DOHH2 (cell line): ENCODE measurements at regions not wholly inside any gene's neighbourhood (a gene's known extent, or its start where the extent isn't known, plus 50 kb on each side); places are given as distances from the start of the nearest gene placed in this dataset.
"Not testable (repeated sequence)": the region's sequence is repeated elsewhere in the genome, so short reads cannot be mapped to it uniquely, and the experiment has no call there.

Experiments used
- H3F3A ChIP-seq: fragments of 200-600 bp; sonication (generic), shearing (Covaris generic); 2 replicates; pipeline ENCODE4 v1.6.0; 2016; ENCODE audit warnings: antibody characterized with exemption, mild to moderate bottlenecking; ENCODE audit not compliant: control insufficient read depth, insufficient read depth
- H3K27ac ChIP-seq: fragments of 200-600 bp; sonication (generic); 2 replicates; pipeline ENCODE4 v1.5.1; 2014; ENCODE audit warnings: low read depth, mild to moderate bottlenecking, low read length, moderate library complexity
- H3K27me3 ChIP-seq: fragments of 200-600 bp; sonication (generic); 2 replicates; pipeline ENCODE4 v1.6.1; 2014; ENCODE audit warnings: mild to moderate bottlenecking, low read length, mixed read lengths; ENCODE audit not compliant: control insufficient read depth
- H3K36me3 ChIP-seq: fragments of 200-600 bp; sonication (generic); 2 replicates; pipeline ENCODE4 v1.6.1; 2014; ENCODE audit warnings: mild to moderate bottlenecking, low read length, moderate library complexity, mixed read lengths; ENCODE audit not compliant: control insufficient read depth
- H3K4me1 ChIP-seq: fragments of 200-600 bp; sonication (generic); 2 replicates; pipeline ENCODE4 v1.6.1; 2014; ENCODE audit warnings: mild to moderate bottlenecking, low read length, mixed read lengths; ENCODE audit not compliant: control insufficient read depth
- H3K4me2 ChIP-seq: fragments of 200-600 bp; sonication (generic); 2 replicates; pipeline ENCODE4 v1.6.0; 2014; ENCODE audit warnings: mild to moderate bottlenecking, low read length, moderate library complexity
- H3K4me3 ChIP-seq: fragments of 200-600 bp; sonication (generic); 2 replicates; pipeline ENCODE4 v1.5.1; 2014; ENCODE audit warnings: mild to moderate bottlenecking, low read length, mixed read lengths
- H3K79me2 ChIP-seq: fragments of 200-600 bp; sonication (generic); 2 replicates; pipeline ENCODE4 v1.6.1; 2014; ENCODE audit warnings: mild to moderate bottlenecking, low read length, mixed read lengths; ENCODE audit not compliant: control insufficient read depth
- H3K9me2 ChIP-seq: fragments of 200-600 bp; sonication (generic); replicated peaks from 2 replicates; pipeline ENCODE4 v1.6.1; 2014; ENCODE audit warnings: mild to moderate bottlenecking, low read length, mixed read lengths; ENCODE audit not compliant: control insufficient read depth
- H3K9me3 ChIP-seq: fragments of 200-600 bp; sonication (generic); 2 replicates; pipeline ENCODE4 v1.6.1; 2014; ENCODE audit warnings: antibody characterized with exemption, low read length, mixed read lengths; ENCODE audit not compliant: control insufficient read depth, insufficient read depth
- H4K20me1 ChIP-seq: fragments of 200-600 bp; sonication (generic); 2 replicates; pipeline ENCODE4 v1.6.0; 2014; ENCODE audit warnings: low read depth, mild to moderate bottlenecking, antibody characterized with exemption, low read length, moderate library complexity; ENCODE audit not compliant: control insufficient read depth, insufficient read depth
- CTCF ChIP-seq: fragments of 200-600 bp; sonication (generic); IDR thresholded peaks from one replicate; pipeline ENCODE4 v1.5.1; 2014; ENCODE audit warnings: antibody characterized with exemption, mild to moderate bottlenecking, low read depth, low read length; ENCODE audit not compliant: poor library complexity, severe bottlenecking
- EZH2phosphoT487 ChIP-seq: fragments of 200-600 bp; sonication (generic); IDR thresholded peaks from 2 replicates; pipeline ENCODE4 v1.6.1; 2017; ENCODE audit warnings: borderline replicate concordance, mild to moderate bottlenecking, antibody characterized with exemption, low read length, moderate library complexity, mixed read lengths

- H3K9me3 ChIP-seq: no peaks in the 10 kb centered on the region
- H3F3A ChIP-seq: no peaks in the 10 kb centered on the region
- no peak overlapping the region for H3K4me3 ChIP-seq
- no peaks in the 10 kb centered on the region for H4K20me1 ChIP-seq
- H3K79me2 ChIP-seq: no peaks in the 10 kb centered on the region
- TF ChIP-seq EZH2phosphoT487 (no peak), CTCF (no peak)
- H3K4me1 ChIP-seq: no peaks in the 10 kb centered on the region
- no peaks in the 10 kb centered on the region for H3K27me3 ChIP-seq
- H3K9me2 ChIP-seq: no peaks in the 10 kb centered on the region
- no peaks in the 10 kb centered on the region for H3K36me3 ChIP-seq
- no peak overlapping the region for H3K27ac ChIP-seq
- H3K4me2 ChIP-seq: no peak overlapping the region
These were observed 690.7 kb upstream of the ZNF385D start for GRCh38 chr3:22441711-22442110.

- Histone ChIP-seq H3K4me2 (no peak overlapping the region), H3K4me3 (no peak overlapping the region), H3K9me2 (no peaks in the 10 kb centered on the region), H3K79me2 (no peaks in the 10 kb centered on the region), H3K27ac (no peak overlapping the region), H3K9me3 (no peaks in the 10 kb centered on the region), H3K27me3 (no peaks in the 10 kb centered on the region), H3K36me3 (no peaks in the 10 kb centered on the region), H4K20me1 (no peaks in the 10 kb centered on the region), H3K4me1 (no peaks in the 10 kb centered on the region), H3F3A (no peaks in the 10 kb centered on the region)
- no peak for TF ChIP-seq CTCF
- no peak for TF ChIP-seq EZH2phosphoT487
These were observed 692.7 kb upstream of the ZNF385D start for GRCh38 chr3:22443571-22444233.

GRCh38 chr3:22445336-22445735, 694.3 kb upstream of the ZNF385D start:
- H3K27ac ChIP-seq, H3K79me2 ChIP-seq, H3K4me3 ChIP-seq, H4K20me1 ChIP-seq, H3K36me3 ChIP-seq, H3K9me2 ChIP-seq, H3F3A ChIP-seq, H3K27me3 ChIP-seq, H3K4me2 ChIP-seq, H3K9me3 ChIP-seq, H3K4me1 ChIP-seq: not testable (repeated sequence)

GRCh38 chr3:22450786-22451400, 699.9 kb upstream of the ZNF385D start:
- Histone ChIP-seq H3K27me3 (no peaks in the 10 kb centered on the region), H3K9me3 (no peaks in the 10 kb centered on the region), H3K4me1 (no peaks in the 10 kb centered on the region), H3K9me2 (no peaks in the 10 kb centered on the region), H3K36me3 (no peaks in the 10 kb centered on the region), H3F3A (no peaks in the 10 kb centered on the region), H4K20me1 (no peaks in the 10 kb centered on the region), H3K27ac (no peak overlapping the region), H3K79me2 (no peaks in the 10 kb centered on the region), H3K4me3 (no peak overlapping the region), H3K4me2 (no peak overlapping the region)
- TF ChIP-seq EZH2phosphoT487 (no peak), CTCF (no peak)
